ENCODE measurements at regions not wholly inside any gene's neighbourhood (a gene's known extent, or its start where the extent isn't known, plus 50 kb on each side); places are given as distances from the start of the nearest gene placed in this dataset.

DNA sequence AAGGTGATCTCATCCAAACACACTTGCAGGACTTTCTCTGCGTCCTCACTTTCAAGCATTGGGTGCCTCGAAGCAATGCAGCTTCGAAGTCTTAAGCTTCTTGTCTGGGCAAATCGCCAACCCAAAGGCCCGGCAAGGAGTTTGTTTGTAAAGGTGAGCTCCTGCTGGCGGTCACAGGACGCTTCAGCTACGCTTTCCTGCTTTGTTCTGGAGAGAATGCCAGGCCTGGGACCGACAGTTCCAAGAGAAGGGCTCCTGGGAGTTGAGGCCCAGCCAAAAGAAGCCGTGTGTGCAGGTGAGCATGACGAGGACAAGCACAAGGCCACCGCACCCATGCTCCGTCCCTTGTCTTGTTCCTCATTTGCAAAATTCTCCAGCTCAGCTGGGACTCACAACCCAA is 106.6 kb upstream of the DOCK1 start:
- H3K36me3 ChIP-seq = no peaks in the 10 kb centered on the region

GRCh38 chr10:126803394-126803793 is 101.8 kb upstream of the DOCK1 start:
- Histone ChIP-seq H3K4me1 (replicated peaks) (no peaks in the 10 kb centered on the region), H3K9me3 (no peaks in the 10 kb centered on the region), H3K4me3 (no peak overlapping the region), H3K27ac (no peak overlapping the region), H3K27me3 (replicated peaks; ENCODE audit: insufficient read depth) (no peaks in the 10 kb centered on the region), H3K36me3 (no peaks in the 10 kb centered on the region)
- TF ChIP-seq CTCF (IDR thresholded peaks at IDR 0.05) (no peak), POLR2AphosphoS5 (IDR thresholded peaks at IDR 0.05) (no peak), POLR2A (IDR thresholded peaks at IDR 0.05) (no peak)
- WGBS = 100% methylated on average over 1 of the region's 1 CpG
- intact Hi-C loops (cut with DNase I) = no loop called here
- no peak for DNase-seq (ENCODE audit: low spot score)

More for the DNA sequence above, 106.6 kb upstream of the DOCK1 start:
- Histone ChIP-seq H3K4me1 (replicated peaks) (no peaks in the 10 kb centered on the region), H3K4me3 (no peak overlapping the region), H3K9me3 (no peaks in the 10 kb centered on the region), H3K27me3 (replicated peaks; ENCODE audit: insufficient read depth) (no peaks in the 10 kb centered on the region), H3K27ac (no peak overlapping the region)
- DNase-seq (ENCODE audit: low spot score) = no peak
- whole genome bisulfite sequencing = 56% methylated on average over 13 of the region's 13 CpGs
- intact Hi-C loops (cut with DNase I) = no loop called here
- TF ChIP-seq POLR2A (IDR thresholded peaks at IDR 0.05) = no peak
- TF ChIP-seq POLR2AphosphoS5 (IDR thresholded peaks at IDR 0.05) = no peak

GRCh38 chr10:126804396-126804795 is 100.8 kb upstream of the DOCK1 start:
- H3K4me1 ChIP-seq (replicated peaks) = no peaks in the 10 kb centered on the region
- no peak overlapping the region for H3K4me3 ChIP-seq
- no peaks in the 10 kb centered on the region for H3K36me3 ChIP-seq
- whole genome bisulfite sequencing = 76% methylated on average over 2 of the region's 2 CpGs
- intact Hi-C loops (cut with DNase I) = no loop called here
- no peaks in the 10 kb centered on the region for H3K9me3 ChIP-seq
- no peak for DNase-seq (ENCODE audit: low spot score)
- TF ChIP-seq POLR2A (IDR thresholded peaks at IDR 0.05) (no peak), POLR2AphosphoS5 (IDR thresholded peaks at IDR 0.05) (no peak)
- H3K27me3 ChIP-seq (replicated peaks; ENCODE audit: insufficient read depth) = no peaks in the 10 kb centered on the region
- no peak overlapping the region for H3K27ac ChIP-seq

DNA sequence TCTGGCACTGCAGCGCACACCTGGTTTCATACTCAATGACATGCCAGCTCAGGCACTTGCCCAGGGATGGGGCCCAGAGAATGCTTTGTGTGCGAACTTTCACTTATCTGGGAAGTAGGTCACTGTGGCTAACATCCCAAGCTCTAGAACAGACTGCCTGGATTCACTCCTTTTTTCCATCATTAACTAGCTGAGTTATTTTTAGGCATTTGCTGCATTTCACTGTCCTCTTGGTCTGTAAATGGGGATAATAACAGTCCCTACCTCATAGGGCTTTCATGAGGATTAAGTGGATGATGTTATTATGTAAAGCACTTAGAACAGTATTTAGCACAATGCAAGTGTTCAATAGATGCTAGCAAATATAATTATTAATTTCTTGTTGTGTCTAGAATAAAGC is 98.7 kb upstream of the DOCK1 start:
- Histone ChIP-seq H3K4me1 (replicated peaks) (no peaks in the 10 kb centered on the region), H3K36me3 (no peaks in the 10 kb centered on the region), H3K27me3 (replicated peaks; ENCODE audit: insufficient read depth) (no peaks in the 10 kb centered on the region), H3K9me3 (no peaks in the 10 kb centered on the region), H3K27ac (no peak overlapping the region), H3K4me3 (no peak overlapping the region)
- DNase-seq (ENCODE audit: low spot score) = no peak
- 86% methylated on average over 2 of the region's 2 CpGs for WGBS
- intact Hi-C loops (cut with DNase I) = no loop called here
- no peak for TF ChIP-seq POLR2AphosphoS5 (IDR thresholded peaks at IDR 0.05)
- no peak for TF ChIP-seq POLR2A (IDR thresholded peaks at IDR 0.05)
- no peak for TF ChIP-seq CTCF (IDR thresholded peaks at IDR 0.05)

DNA sequence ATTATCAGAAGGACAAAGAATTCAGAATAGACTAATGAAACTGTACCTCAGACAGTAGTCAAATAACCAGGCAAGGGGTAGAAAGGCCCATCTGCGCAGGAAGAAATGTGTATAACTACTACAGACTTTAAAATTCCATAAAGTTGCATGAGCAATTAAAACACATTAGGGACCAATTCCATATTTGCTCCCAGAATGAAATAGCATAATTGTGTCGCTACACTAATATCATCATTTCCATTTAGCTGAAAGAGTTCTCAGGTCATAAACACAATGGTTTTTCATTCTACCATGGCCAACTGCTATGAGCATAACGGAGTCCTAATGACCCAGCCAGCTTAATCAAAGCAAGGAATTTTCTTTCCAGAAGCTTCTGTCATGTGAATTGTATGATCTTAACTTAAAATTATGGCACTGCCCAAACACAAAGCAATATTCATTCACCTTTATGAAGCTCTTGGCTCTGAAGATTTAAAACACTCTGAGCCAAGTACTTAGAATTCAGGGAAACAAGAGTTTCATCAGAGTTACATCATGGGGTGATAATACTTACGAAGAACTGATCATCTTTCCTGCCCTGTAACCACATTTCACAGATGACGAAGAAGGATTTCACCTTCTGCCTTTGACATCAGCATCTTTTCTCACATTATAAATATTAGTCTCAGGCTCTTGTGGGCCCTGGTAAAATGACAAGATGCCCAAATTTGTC is 98.1 kb upstream of the DOCK1 start:
- Histone ChIP-seq H3K27ac (no peak overlapping the region), H3K4me1 (replicated peaks) (no peaks in the 10 kb centered on the region), H3K9me3 (no peaks in the 10 kb centered on the region), H3K36me3 (no peaks in the 10 kb centered on the region), H3K27me3 (replicated peaks; ENCODE audit: insufficient read depth) (no peaks in the 10 kb centered on the region), H3K4me3 (no peak overlapping the region)
- no peak for TF ChIP-seq POLR2AphosphoS5 (IDR thresholded peaks at IDR 0.05)
- TF ChIP-seq POLR2A (IDR thresholded peaks at IDR 0.05) = no peak
- TF ChIP-seq CTCF (IDR thresholded peaks at IDR 0.05) = no peak
- intact Hi-C loops (cut with DNase I) = no loop called here
- WGBS = 82% methylated on average over 5 of the region's 5 CpGs
- DNase-seq (ENCODE audit: low spot score) = no peak

DNA sequence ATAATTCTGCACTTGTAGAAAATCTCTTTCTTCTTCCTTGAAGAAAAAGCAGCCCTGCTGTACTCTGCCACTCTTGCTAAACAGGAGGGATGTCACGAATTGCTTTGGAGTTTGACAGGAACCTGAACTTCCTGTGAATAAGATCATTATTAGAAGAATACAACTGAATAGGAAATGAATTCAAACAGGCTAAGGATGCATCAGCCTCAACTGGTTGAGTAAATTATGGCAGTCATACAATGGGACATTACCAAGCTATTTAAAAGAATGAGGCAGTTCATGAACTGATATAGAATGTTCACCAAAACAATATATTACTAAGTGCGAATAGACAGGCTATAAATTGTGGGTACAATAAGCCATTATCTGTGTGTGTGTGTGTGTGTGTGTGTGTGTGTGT is 97.1 kb upstream of the DOCK1 start:
- intact Hi-C loops (cut with DNase I) = no loop called here
- Histone ChIP-seq H3K4me3 (no peak overlapping the region), H3K36me3 (no peaks in the 10 kb centered on the region), H3K27me3 (replicated peaks; ENCODE audit: insufficient read depth) (no peaks in the 10 kb centered on the region), H3K9me3 (no peaks in the 10 kb centered on the region), H3K4me1 (replicated peaks) (no peaks in the 10 kb centered on the region), H3K27ac (no peak overlapping the region)
- TF ChIP-seq POLR2AphosphoS5 (IDR thresholded peaks at IDR 0.05) (no peak), CTCF (IDR thresholded peaks at IDR 0.05) (no peak), POLR2A (IDR thresholded peaks at IDR 0.05) (no peak)
- no peak for DNase-seq (ENCODE audit: low spot score)
- 59% methylated on average over 2 of the region's 2 CpGs for WGBS

Data from prostate gland (tissue), 2 donors.